ENCODE measurements at regions not wholly inside any gene's neighbourhood (a gene's known extent, or its start where the extent isn't known, plus 50 kb on each side); places are given as distances from the start of the nearest gene placed in this dataset.

DNA sequence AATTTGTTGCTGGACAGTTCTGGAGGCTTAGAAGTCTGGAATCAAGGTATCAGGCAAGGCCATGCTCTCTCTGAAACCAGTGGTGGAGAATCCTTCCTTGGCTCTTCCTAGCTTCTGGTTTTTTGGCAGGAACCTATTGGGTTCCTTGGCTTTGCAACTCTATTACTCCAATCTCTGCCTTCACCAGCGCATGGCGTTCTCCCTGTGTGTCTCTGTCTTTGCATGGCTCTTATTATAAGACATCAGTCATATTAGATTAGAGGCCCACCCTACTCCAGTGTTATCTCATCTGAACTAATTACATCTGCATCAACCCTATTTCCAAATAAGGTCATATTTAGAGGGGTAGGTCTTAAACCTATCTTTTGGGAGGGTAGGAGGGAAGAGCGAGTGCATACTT is 358.1 kb upstream of the RARB start:
- WGBS, 3 donors, result 67 to 80% (median 78%) methylated on average over 3 of the region's 3 CpGs
- H3K36me3 ChIP-seq (ENCODE audit: control insufficient read depth in 3 of 3, insufficient read depth in 2 of 3, low read depth in 1 of 3, low read length in 3 of 3), result no peaks in the 10 kb centered on the region
- H3K27me3 ChIP-seq (ENCODE audit: control insufficient read depth in 3 of 3, insufficient read depth in 3 of 3, low read length in 3 of 3), result no peaks in the 10 kb centered on the region
- no peak overlapping the region for H3K27ac ChIP-seq (ENCODE audit: low read depth in 1 of 3, low read length in 2 of 3)
- H3K4me1 ChIP-seq (ENCODE audit: control insufficient read depth in 3 of 3, insufficient read depth in 2 of 3, low read depth in 1 of 3, low read length in 2 of 3), result no peaks in the 10 kb centered on the region
- no peaks in the 10 kb centered on the region for H3K9me3 ChIP-seq (ENCODE audit: control insufficient read depth in 2 of 2, insufficient read depth in 1 of 2, low read depth in 1 of 2, low read length in 1 of 2)
- H3K4me3 ChIP-seq (ENCODE audit: low read depth in 1 of 3, low read length in 3 of 3), result no peak overlapping the region
- no peak for FAIRE-seq
- DNase-seq, result no peak

DNA sequence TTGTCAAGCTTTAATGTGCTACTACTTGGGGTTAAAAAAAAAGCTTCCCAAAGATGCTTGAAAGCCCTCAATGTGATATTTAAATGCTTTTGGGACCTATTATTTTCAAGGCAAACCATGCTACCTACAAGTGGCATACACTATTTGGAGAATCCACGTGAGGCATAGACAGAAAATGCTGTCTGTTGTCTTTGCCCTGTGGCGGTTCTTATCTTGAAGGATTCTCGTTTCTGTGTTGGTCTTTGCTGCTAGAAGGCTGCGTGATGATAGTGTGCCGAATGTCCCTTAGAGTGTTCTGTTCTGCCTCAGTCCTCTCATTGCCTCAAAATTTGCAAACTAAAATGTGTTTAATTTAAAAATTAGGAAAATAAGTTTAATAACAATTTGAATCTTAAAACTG is 356.2 kb upstream of the RARB start:
- no peaks in the 10 kb centered on the region for H3K27me3 ChIP-seq (ENCODE audit: control insufficient read depth in 3 of 3, insufficient read depth in 3 of 3, low read length in 3 of 3)
- no peaks in the 10 kb centered on the region for H3K9me3 ChIP-seq (ENCODE audit: control insufficient read depth in 2 of 2, insufficient read depth in 1 of 2, low read depth in 1 of 2, low read length in 1 of 2)
- WGBS, 3 donors, result 76 to 87% (median 80%) methylated on average over 5 of the region's 5 CpGs
- no peak for FAIRE-seq
- no peaks in the 10 kb centered on the region for H3K36me3 ChIP-seq (ENCODE audit: control insufficient read depth in 3 of 3, insufficient read depth in 2 of 3, low read depth in 1 of 3, low read length in 3 of 3)
- no peaks in the 10 kb centered on the region for H3K4me1 ChIP-seq (ENCODE audit: control insufficient read depth in 3 of 3, insufficient read depth in 2 of 3, low read depth in 1 of 3, low read length in 2 of 3)
- H3K4me3 ChIP-seq (ENCODE audit: low read depth in 1 of 3, low read length in 3 of 3), result no peak overlapping the region
- no peak overlapping the region for H3K27ac ChIP-seq (ENCODE audit: low read depth in 1 of 3, low read length in 2 of 3)
- no peak for DNase-seq

DNA sequence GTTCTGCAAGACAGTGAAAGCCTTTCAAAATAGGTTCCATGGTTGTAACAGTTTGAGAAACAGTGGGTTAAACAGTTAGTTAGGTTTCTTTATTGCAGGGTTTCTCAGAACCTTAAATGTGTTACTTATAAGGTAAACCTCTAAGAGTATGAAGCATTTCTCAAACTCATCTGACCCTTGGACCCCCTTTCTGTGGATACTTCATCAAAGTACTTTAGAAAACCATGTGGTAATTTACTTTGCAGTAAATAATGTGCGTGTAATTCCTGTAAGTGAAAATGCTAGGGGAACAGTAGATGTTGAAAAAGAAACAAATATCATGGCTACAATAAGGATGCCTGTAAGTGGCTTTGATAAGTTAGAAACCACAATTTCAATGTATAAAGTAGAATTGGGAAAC is 354.6 kb upstream of the RARB start:
- Histone ChIP-seq H3K36me3 (ENCODE audit: control insufficient read depth in 3 of 3, insufficient read depth in 2 of 3, low read depth in 1 of 3, low read length in 3 of 3) (no peaks in the 10 kb centered on the region), H3K4me1 (ENCODE audit: control insufficient read depth in 3 of 3, insufficient read depth in 2 of 3, low read depth in 1 of 3, low read length in 2 of 3) (no peaks in the 10 kb centered on the region), H3K27ac (ENCODE audit: low read depth in 1 of 3, low read length in 2 of 3) (no peak overlapping the region), H3K27me3 (ENCODE audit: control insufficient read depth in 3 of 3, insufficient read depth in 3 of 3, low read length in 3 of 3) (no peaks in the 10 kb centered on the region), H3K4me3 (ENCODE audit: low read depth in 1 of 3, low read length in 3 of 3) (no peak overlapping the region), H3K9me3 (ENCODE audit: control insufficient read depth in 2 of 2, insufficient read depth in 1 of 2, low read depth in 1 of 2, low read length in 1 of 2) (no peaks in the 10 kb centered on the region)
- DNase-seq (no peak), FAIRE-seq (no peak)
- WGBS, 3 donors, result 61 to 72% (median 67%) methylated on average over 1 of the region's 1 CpG

DNA sequence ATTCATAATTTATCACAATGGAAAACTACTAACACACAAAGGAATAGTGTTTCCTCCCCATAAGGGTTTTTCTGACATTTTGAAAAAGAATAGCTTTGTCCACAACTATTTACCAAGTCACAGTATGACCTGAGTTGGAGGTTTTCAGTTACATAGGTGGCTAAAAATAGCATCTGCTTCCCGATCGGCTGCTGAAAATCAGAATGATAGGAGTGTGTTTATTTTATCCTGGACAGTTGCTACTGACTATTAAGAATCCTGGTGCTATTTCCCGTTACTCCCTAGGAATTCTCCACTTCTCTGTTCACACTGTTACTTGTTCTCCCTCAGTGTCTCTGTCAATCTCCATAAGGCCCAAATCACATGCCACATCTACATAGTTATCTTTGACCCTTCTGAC is 353.9 kb upstream of the RARB start:
- Histone ChIP-seq H3K36me3 (ENCODE audit: control insufficient read depth in 3 of 3, insufficient read depth in 2 of 3, low read depth in 1 of 3, low read length in 3 of 3) (no peaks in the 10 kb centered on the region), H3K27ac (ENCODE audit: low read depth in 1 of 3, low read length in 2 of 3) (no peak overlapping the region), H3K4me1 (ENCODE audit: control insufficient read depth in 3 of 3, insufficient read depth in 2 of 3, low read depth in 1 of 3, low read length in 2 of 3) (no peaks in the 10 kb centered on the region), H3K9me3 (ENCODE audit: control insufficient read depth in 2 of 2, insufficient read depth in 1 of 2, low read depth in 1 of 2, low read length in 1 of 2) (no peaks in the 10 kb centered on the region), H3K4me3 (ENCODE audit: low read depth in 1 of 3, low read length in 3 of 3) (no peak overlapping the region), H3K27me3 (ENCODE audit: control insufficient read depth in 3 of 3, insufficient read depth in 3 of 3, low read length in 3 of 3) (no peaks in the 10 kb centered on the region)
- DNase-seq, result no peak
- WGBS, 3 donors, result 39 to 69% (median 59%) methylated on average over 3 of the region's 3 CpGs
- FAIRE-seq, result no peak

DNA sequence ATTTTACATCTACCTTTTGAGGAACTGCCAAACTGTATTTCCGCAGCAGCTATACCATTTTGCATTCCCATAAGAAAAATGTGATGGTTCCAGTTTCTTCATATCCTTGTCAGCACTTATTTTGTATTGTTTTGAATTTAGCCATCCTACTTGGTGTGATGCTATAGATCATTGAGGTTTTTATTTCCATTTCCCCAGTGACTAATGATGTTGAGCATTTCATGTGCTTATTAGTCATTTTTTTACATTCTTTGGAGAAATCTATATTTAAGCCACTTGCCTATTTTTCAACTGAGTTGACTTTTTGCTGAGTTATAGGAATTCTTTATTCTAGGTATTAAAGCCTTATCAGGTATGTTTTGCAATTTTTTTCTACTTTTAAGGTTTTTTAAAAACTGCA is 347.6 kb upstream of the RARB start:
- FAIRE-seq (no peak), DNase-seq (no peak)
- Histone ChIP-seq H3K4me3 (ENCODE audit: low read depth in 1 of 3, low read length in 3 of 3) (no peak overlapping the region), H3K36me3 (ENCODE audit: control insufficient read depth in 3 of 3, insufficient read depth in 2 of 3, low read depth in 1 of 3, low read length in 3 of 3) (no peaks in the 10 kb centered on the region), H3K27me3 (ENCODE audit: control insufficient read depth in 3 of 3, insufficient read depth in 3 of 3, low read length in 3 of 3) (no peaks in the 10 kb centered on the region), H3K27ac (ENCODE audit: low read depth in 1 of 3, low read length in 2 of 3) (no peak overlapping the region), H3K9me3 (ENCODE audit: control insufficient read depth in 2 of 2, insufficient read depth in 1 of 2, low read depth in 1 of 2, low read length in 1 of 2) (no peaks in the 10 kb centered on the region), H3K4me1 (ENCODE audit: control insufficient read depth in 3 of 3, insufficient read depth in 2 of 3, low read depth in 1 of 3, low read length in 2 of 3) (no peaks in the 10 kb centered on the region)
- WGBS, 3 donors, result 82 to 98% (median 88%) methylated on average over 1 of the region's 1 CpG

DNA sequence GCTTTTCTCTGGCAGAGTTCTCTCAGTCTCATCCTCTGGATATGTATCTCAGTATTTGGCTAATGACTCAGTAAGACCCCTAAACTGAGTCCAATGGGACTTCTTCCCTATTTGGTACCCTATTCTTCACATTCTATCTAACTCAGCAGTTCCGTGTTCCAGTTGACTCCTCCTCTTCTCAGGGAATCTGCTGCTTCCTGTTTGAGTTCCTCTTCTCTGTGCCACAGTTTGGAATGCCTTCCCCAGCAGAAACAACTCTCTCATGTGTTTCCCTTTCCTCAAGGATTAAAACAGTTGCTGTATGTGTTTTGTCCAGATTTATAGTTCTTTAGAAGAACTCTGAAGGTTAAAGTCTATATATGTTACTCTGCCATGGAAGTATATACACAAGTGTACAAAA is 344.0 kb upstream of the RARB start:
- H3K4me3 ChIP-seq (ENCODE audit: low read depth in 1 of 3, low read length in 3 of 3), result no peak overlapping the region
- no peaks in the 10 kb centered on the region for H3K4me1 ChIP-seq (ENCODE audit: control insufficient read depth in 3 of 3, insufficient read depth in 2 of 3, low read depth in 1 of 3, low read length in 2 of 3)
- DNase-seq, result no peak
- no peak overlapping the region for H3K27ac ChIP-seq (ENCODE audit: low read depth in 1 of 3, low read length in 2 of 3)
- WGBS, 3 donors, result 38 to 62% (median 46%) methylated on average over 1 of the region's 1 CpG
- no peak for FAIRE-seq
- H3K9me3 ChIP-seq (ENCODE audit: control insufficient read depth in 2 of 2, insufficient read depth in 1 of 2, low read depth in 1 of 2, low read length in 1 of 2), result no peaks in the 10 kb centered on the region
- H3K27me3 ChIP-seq (ENCODE audit: control insufficient read depth in 3 of 3, insufficient read depth in 3 of 3, low read length in 3 of 3), result no peaks in the 10 kb centered on the region
- H3K36me3 ChIP-seq (ENCODE audit: control insufficient read depth in 3 of 3, insufficient read depth in 2 of 3, low read depth in 1 of 3, low read length in 3 of 3), result no peaks in the 10 kb centered on the region

DNA sequence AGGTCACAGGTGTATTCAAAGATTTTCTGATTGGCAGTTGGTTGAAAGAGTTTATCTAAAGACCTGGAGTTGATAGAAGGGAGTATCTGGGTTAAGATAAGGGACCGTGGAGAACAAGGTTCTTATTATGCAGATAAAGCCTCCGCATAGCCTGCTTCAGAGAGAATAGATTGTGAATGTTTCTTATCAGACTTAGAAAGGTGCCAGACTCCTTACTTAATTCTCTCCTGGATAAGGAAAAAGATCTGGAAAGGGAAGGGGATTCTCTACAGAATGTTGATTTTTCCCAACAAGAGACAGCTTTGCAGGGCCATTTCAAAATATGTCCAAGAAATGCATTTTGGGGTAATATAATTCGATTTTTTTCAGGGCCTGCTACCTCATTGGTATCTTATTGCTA is 341.3 kb upstream of the RARB start:
- DNase-seq (peak in 1 of 2 donors; percentile 2), FAIRE-seq (no peak)
- Histone ChIP-seq H3K36me3 (ENCODE audit: control insufficient read depth in 3 of 3, insufficient read depth in 2 of 3, low read depth in 1 of 3, low read length in 3 of 3) (no peaks in the 10 kb centered on the region), H3K4me3 (ENCODE audit: low read depth in 1 of 3, low read length in 3 of 3) (no peak overlapping the region), H3K27ac (ENCODE audit: low read depth in 1 of 3, low read length in 2 of 3) (no peak overlapping the region), H3K27me3 (ENCODE audit: control insufficient read depth in 3 of 3, insufficient read depth in 3 of 3, low read length in 3 of 3) (peaks cover 0 to 2% (median 0%) of the 10 kb centered on the region in 3 donors), H3K9me3 (ENCODE audit: control insufficient read depth in 2 of 2, insufficient read depth in 1 of 2, low read depth in 1 of 2, low read length in 1 of 2) (no peaks in the 10 kb centered on the region), H3K4me1 (ENCODE audit: control insufficient read depth in 3 of 3, insufficient read depth in 2 of 3, low read depth in 1 of 3, low read length in 2 of 3) (no peaks in the 10 kb centered on the region)
- 15 to 54% (median 26%) methylated on average over 3 of the region's 3 CpGs for WGBS, 3 donors

DNA sequence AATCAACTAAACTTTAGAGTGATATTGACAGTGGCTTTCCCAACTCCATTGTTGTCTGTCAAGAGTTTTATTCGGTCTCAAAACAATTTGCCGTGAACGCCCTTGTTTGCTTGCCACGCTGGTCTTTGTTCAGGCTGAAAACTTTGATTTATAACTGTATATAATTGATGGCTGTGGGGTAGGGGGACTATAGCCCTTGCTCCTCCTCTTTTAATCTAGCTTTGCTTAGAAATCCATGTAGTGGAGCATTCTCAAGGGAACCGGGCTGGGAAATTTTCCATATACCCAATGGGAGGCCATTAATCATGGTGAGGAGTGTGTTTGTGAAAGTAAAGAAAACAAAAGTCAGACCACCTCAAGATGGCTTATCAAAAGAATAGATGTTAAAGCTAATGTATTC is 339.8 kb upstream of the RARB start:
- no peaks in the 10 kb centered on the region for H3K36me3 ChIP-seq (ENCODE audit: control insufficient read depth in 3 of 3, insufficient read depth in 2 of 3, low read depth in 1 of 3, low read length in 3 of 3)
- H3K27ac ChIP-seq (ENCODE audit: low read depth in 1 of 3, low read length in 2 of 3), result no peak overlapping the region
- no peak for DNase-seq
- FAIRE-seq, result no peak
- no peaks in the 10 kb centered on the region for H3K4me1 ChIP-seq (ENCODE audit: control insufficient read depth in 3 of 3, insufficient read depth in 2 of 3, low read depth in 1 of 3, low read length in 2 of 3)
- H3K27me3 ChIP-seq (ENCODE audit: control insufficient read depth in 3 of 3, insufficient read depth in 3 of 3, low read length in 3 of 3), result peaks cover 0 to 3% (median 2%) of the 10 kb centered on the region in 3 donors
- H3K4me3 ChIP-seq (ENCODE audit: low read depth in 1 of 3, low read length in 3 of 3), result no peak overlapping the region
- 77 to 89% (median 80%) methylated on average over 5 of the region's 5 CpGs for WGBS, 3 donors
- no peaks in the 10 kb centered on the region for H3K9me3 ChIP-seq (ENCODE audit: control insufficient read depth in 2 of 2, insufficient read depth in 1 of 2, low read depth in 1 of 2, low read length in 1 of 2)

DNA sequence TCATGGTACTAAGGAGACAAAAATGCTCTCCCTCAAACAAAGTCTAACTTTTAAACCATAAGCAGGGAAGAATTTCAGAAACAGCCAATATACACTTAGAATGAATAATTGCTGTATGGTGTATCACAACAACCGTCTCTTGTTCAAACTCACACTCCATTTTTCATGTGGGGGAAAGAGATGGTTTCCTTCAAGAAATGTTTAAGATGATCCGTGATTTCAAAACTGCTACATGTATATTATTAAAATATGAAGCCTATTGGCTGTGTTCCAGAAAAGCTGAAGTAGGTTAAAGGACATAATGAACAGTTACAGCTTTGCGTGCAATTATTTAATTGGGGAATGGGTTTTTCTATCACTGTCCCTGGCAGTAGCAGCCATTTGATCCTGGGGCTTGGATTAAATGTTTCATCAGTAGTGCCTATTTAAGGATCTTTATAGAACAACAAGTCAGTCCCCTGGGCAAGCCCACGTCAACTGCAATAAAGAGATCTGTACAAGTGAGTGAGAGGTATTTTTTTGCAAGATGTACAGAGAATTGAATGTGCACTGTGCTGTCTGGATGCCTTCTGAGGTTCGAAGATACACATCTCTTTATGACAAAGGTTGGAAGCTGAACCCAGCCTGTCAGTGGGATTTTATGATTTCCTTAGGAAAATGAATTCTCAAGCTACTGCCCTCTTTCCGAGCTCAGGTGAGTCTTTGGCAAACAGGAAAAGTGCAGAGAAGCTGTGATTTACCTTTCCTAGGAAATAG is 337.2 kb upstream of the RARB start:
- no peak for FAIRE-seq
- DNase-seq, result no peak
- Histone ChIP-seq H3K36me3 (ENCODE audit: control insufficient read depth in 3 of 3, insufficient read depth in 2 of 3, low read depth in 1 of 3, low read length in 3 of 3) (no peaks in the 10 kb centered on the region), H3K9me3 (ENCODE audit: control insufficient read depth in 2 of 2, insufficient read depth in 1 of 2, low read depth in 1 of 2, low read length in 1 of 2) (no peaks in the 10 kb centered on the region), H3K27me3 (ENCODE audit: control insufficient read depth in 3 of 3, insufficient read depth in 3 of 3, low read length in 3 of 3) (peaks cover 0 to 3% (median 2%) of the 10 kb centered on the region in 3 donors), H3K27ac (ENCODE audit: low read depth in 1 of 3, low read length in 2 of 3) (no peak overlapping the region), H3K4me3 (ENCODE audit: low read depth in 1 of 3, low read length in 3 of 3) (no peak overlapping the region), H3K4me1 (ENCODE audit: control insufficient read depth in 3 of 3, insufficient read depth in 2 of 3, low read depth in 1 of 3, low read length in 2 of 3) (no peaks in the 10 kb centered on the region)
- 51 to 67% (median 65%) methylated on average over 6 of the region's 6 CpGs for WGBS, 3 donors
